Stimulated activated naive CD8-positive, alpha-beta T cell treated with anti-CD3 and anti-CD28 coated beads, Interleukin-15, amount 100 ng/mL, for 72 hours (primary cell): ENCODE measurements at regions not wholly inside any gene's neighbourhood (a gene's known extent, or its start where the extent isn't known, plus 50 kb on each side); places are given as distances from the start of the nearest gene placed in this dataset.
"Not testable (repeated sequence)": the region's sequence is repeated elsewhere in the genome, so short reads cannot be mapped to it uniquely, and the experiment has no call there.

Source experiments
- ATAC-seq: fragments of 150-1000 bp; cut with Tn5 transposase; 2 replicates; pipeline ENCODE4 v1.10.0; 2021; ENCODE audit warnings: mild to moderate bottlenecking, moderate library complexity
- DNase-seq, 2 donors: peaks; one replicate each; pipeline ENCODE4 v3.0.0; 2021 to 2022
- H3K27ac Mint-ChIP-seq, 2 donors: one replicate each; pipeline ENCODE4 v1.8.0; 2022; ENCODE audit warnings: mild to moderate bottlenecking in 2 of 2, mixed read lengths in 2 of 2, moderate library complexity in 2 of 2
- H3K27me3 Mint-ChIP-seq: one replicate; pipeline ENCODE4 v1.8.0; 2022; ENCODE audit warnings: mixed read lengths
- H3K4me1 Mint-ChIP-seq: one replicate; pipeline ENCODE4 v1.8.0; 2022; ENCODE audit warnings: mild to moderate bottlenecking, mixed read lengths
- H3K4me3 Mint-ChIP-seq, 2 donors: one replicate each; pipeline ENCODE4 v1.8.0; 2022; ENCODE audit warnings: mild to moderate bottlenecking in 2 of 2, mixed read lengths in 2 of 2, moderate library complexity in 1 of 2
- H3K9me3 Mint-ChIP-seq, 2 donors: one replicate each; pipeline ENCODE4 v1.8.0; 2022; ENCODE audit warnings: mixed read lengths in 2 of 2

- DNase-seq (no peak), ATAC-seq (no peak)
- Mint-ChIP-seq H3K9me3 (no peaks in the 10 kb centered on the region), H3K27me3 (peaks cover 36% of the 10 kb centered on the region), H3K27ac (no peak overlapping the region), H3K4me1 (no peaks in the 10 kb centered on the region), H3K4me3 (no peak overlapping the region)
These were observed 214.7 kb downstream of the EMX2 start for GRCh38 chr10:117757086-117757720.

DNA sequence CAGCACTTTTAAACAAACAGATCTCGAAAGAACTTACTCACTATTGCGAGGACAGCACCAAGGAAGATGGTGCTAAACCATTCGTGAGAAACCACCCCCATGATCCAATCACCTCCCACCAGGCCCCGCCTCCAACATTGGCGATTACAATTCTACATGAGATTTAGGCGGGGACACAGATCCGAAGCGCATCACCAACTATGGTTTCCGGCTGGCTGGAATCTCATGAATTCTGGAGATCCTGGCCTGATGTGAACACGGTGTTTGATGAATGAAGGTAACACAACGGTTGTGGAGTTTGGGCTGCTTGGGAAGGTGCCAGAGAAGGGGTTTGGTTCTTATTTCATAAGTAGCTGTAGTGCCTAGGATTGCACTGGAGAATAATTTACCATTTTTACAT, 216.7 kb downstream of the EMX2 start:
- no peaks in the 10 kb centered on the region for H3K9me3 Mint-ChIP-seq
- no peak overlapping the region for H3K4me3 Mint-ChIP-seq
- no peak for DNase-seq
- H3K4me1 Mint-ChIP-seq, result no peaks in the 10 kb centered on the region
- H3K27ac Mint-ChIP-seq, result no peak overlapping the region
- peaks cover 47% of the 10 kb centered on the region for H3K27me3 Mint-ChIP-seq
- ATAC-seq, result no peak

DNA sequence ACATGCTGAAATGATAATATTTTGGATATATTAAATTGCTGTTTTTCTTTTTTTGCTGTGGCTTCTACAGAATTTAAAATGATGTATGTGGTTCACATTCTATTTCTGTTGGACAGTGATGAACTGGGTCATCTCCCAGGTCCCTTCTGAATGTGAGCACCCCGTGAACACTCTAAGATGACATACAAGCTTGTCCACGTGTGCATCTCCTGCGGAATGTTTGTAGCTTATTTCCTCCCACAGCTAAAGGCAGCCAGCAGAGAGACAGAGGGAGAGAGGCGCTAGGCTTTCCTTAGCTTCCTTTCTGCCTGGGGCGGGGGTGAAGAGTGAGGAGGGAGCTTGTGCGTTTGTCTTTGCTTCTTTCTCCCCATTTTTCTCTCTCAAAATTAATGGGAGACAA, 219.1 kb downstream of the EMX2 start:
- no peak for DNase-seq
- Mint-ChIP-seq H3K9me3 (no peaks in the 10 kb centered on the region), H3K4me3 (no peak overlapping the region), H3K4me1 (no peaks in the 10 kb centered on the region), H3K27ac (no peak overlapping the region), H3K27me3 (peaks cover 40% of the 10 kb centered on the region)
- ATAC-seq, result no peak

- DNase-seq (no peak), ATAC-seq (no peak)
- no peaks in the 10 kb centered on the region for H3K4me1 Mint-ChIP-seq
- H3K27ac Mint-ChIP-seq, result no peak overlapping the region
- H3K4me3 Mint-ChIP-seq, result no peak overlapping the region
- peaks cover 38% of the 10 kb centered on the region for H3K27me3 Mint-ChIP-seq
- H3K9me3 Mint-ChIP-seq, result no peaks in the 10 kb centered on the region
These were observed 219.7 kb downstream of the EMX2 start for GRCh38 chr10:117762126-117762818.

DNA sequence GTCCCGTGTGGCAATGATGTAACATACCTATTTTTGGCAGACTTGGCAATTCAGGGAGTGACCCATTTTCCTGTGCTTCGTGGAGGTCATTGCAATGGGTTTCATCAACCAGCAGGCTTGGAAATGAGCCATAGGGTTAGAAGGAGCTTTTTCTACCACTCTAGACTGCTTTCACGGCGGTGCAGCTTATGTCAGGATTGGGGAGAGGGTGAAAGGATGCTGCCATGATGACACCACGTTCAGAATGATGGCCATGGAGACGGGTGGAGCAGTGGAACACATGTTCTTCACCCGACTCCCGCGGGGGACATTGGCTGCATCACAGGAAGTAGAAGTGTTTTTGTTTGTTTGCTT, 220.2 kb downstream of the EMX2 start:
- peaks cover 33% of the 10 kb centered on the region for H3K27me3 Mint-ChIP-seq
- H3K9me3 Mint-ChIP-seq, result no peaks in the 10 kb centered on the region
- ATAC-seq, result no peak
- no peak overlapping the region for H3K27ac Mint-ChIP-seq
- no peak for DNase-seq
- no peak overlapping the region for H3K4me3 Mint-ChIP-seq
- no peaks in the 10 kb centered on the region for H3K4me1 Mint-ChIP-seq

DNA sequence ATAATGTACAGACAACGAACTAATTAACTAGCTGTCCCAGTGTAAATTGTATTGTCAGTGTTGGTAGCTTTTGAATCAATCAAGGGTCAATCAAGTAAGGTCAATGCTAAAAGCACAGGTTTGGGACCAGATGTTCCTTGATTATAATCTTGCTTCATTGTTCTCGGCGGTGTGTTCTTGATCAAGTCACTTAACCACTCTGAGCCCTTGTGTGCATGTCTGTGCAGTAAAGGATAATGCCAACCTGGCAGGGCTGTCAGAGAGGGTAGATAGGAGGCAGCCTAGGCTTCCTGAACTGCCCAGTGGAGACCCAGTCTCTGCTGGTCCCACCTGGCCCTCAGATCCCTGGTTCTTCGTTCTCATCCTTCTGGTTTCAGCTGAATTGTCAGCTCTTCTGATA, 221.0 kb downstream of the EMX2 start:
- no peaks in the 10 kb centered on the region for H3K9me3 Mint-ChIP-seq
- H3K27ac Mint-ChIP-seq, result peak overlapping the region in 1 of 2 donors; percentile 37
- peaks cover 31% of the 10 kb centered on the region for H3K27me3 Mint-ChIP-seq
- DNase-seq, result no peak
- no peak overlapping the region for H3K4me3 Mint-ChIP-seq
- ATAC-seq, result no peak
- no peaks in the 10 kb centered on the region for H3K4me1 Mint-ChIP-seq

DNA sequence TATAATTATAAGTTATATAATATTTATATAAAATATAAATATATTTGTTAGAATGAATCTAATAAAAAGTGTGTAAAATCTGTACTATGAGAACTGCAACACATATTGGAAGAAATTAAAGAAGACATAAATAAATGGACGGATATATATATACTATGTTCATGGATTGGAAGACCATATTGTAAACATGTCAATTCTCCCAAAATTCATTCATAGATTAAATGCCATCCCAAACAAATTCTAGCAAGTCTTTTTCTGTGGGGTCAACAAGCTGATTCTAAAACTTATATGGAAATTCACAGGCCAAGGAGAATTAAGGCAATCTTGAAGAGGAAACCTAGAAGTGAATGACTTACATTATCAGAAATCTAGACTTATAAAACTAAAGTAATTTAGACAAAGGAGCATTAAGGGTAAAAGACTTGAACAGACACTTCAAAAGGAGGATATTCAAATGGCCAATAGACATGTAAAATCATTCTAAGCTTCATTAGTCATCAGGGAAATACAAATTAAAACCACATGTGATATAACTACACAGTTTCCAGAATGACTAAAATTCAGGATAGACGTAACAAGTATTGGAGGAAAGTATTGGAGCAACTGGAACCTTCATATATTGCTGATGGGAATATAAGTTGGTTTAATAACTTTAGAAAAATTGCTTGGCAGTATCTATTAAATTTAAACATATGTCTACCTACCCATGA, 225.9 kb downstream of the EMX2 start:
- no peak for DNase-seq
- no peak for ATAC-seq
- Mint-ChIP-seq H3K27me3 (peaks cover 20% of the 10 kb centered on the region), H3K27ac (no peak overlapping the region), H3K4me3 (no peak overlapping the region), H3K9me3 (no peaks in the 10 kb centered on the region), H3K4me1 (no peaks in the 10 kb centered on the region)

DNA sequence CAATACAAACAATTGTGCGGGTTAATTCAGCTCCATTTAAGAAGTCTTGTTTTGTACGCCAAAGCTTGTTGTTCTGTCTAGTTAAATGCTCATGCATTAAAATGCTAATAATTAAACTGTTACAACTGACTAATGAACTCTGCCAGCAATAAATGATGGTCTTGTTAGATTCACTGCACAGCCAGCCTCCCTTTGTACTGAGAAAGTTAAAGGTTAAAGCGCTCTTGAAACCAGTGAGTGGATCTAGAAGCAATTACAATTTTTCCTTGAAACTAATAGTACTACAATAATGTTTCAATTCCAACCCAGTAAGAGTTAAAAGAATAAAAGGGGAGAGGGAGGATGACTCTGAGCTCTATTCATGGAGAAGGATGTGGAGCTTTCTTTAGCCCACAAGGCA, 233.0 kb downstream of the EMX2 start:
- peaks cover 12% of the 10 kb centered on the region for H3K27me3 Mint-ChIP-seq
- no peak overlapping the region for H3K27ac Mint-ChIP-seq
- peaks cover 0 to 3% of the 10 kb centered on the region in 2 donors for H3K9me3 Mint-ChIP-seq
- ATAC-seq, result no peak
- no peak for DNase-seq
- no peaks in the 10 kb centered on the region for H3K4me1 Mint-ChIP-seq
- H3K4me3 Mint-ChIP-seq, result no peak overlapping the region

- H3K9me3 Mint-ChIP-seq, DNase-seq, H3K27ac Mint-ChIP-seq, ATAC-seq, H3K4me1 Mint-ChIP-seq, H3K27me3 Mint-ChIP-seq, H3K4me3 Mint-ChIP-seq: not testable (repeated sequence)
These were observed 234.7 kb downstream of the EMX2 start for GRCh38 chr10:117777222-117777621.

GRCh38 chr10:117778241-117778640, 235.7 kb downstream of the EMX2 start:
- Mint-ChIP-seq H3K9me3 (peaks cover 0 to 4% of the 10 kb centered on the region in 2 donors), H3K27me3 (no peaks in the 10 kb centered on the region), H3K27ac (no peak overlapping the region), H3K4me1 (no peaks in the 10 kb centered on the region), H3K4me3 (no peak overlapping the region)
- DNase-seq, result no peak
- ATAC-seq, result no peak

- DNase-seq (no peak), ATAC-seq (no peak)
- no peak overlapping the region for H3K4me3 Mint-ChIP-seq
- H3K9me3 Mint-ChIP-seq, result peaks cover 0 to 4% of the 10 kb centered on the region in 2 donors
- no peaks in the 10 kb centered on the region for H3K4me1 Mint-ChIP-seq
- H3K27ac Mint-ChIP-seq, result no peak overlapping the region
- H3K27me3 Mint-ChIP-seq, result no peaks in the 10 kb centered on the region
These were observed 237.9 kb downstream of the EMX2 start for GRCh38 chr10:117780411-117780810.

- Mint-ChIP-seq H3K27me3 (no peaks in the 10 kb centered on the region), H3K4me1 (no peaks in the 10 kb centered on the region), H3K4me3 (no peak overlapping the region), H3K27ac (peak overlapping the region in 1 of 2 donors; percentile 23), H3K9me3 (peaks cover 0 to 4% of the 10 kb centered on the region in 2 donors)
- DNase-seq, result no peak
- no peak for ATAC-seq
These were observed 238.8 kb downstream of the EMX2 start for GRCh38 chr10:117781216-117781831.

GRCh38 chr10:117782276-117782675, 239.7 kb downstream of the EMX2 start:
- DNase-seq (no peak), ATAC-seq (no peak)
- no peak overlapping the region for H3K27ac Mint-ChIP-seq
- peaks cover 0 to 4% of the 10 kb centered on the region in 2 donors for H3K9me3 Mint-ChIP-seq
- H3K4me1 Mint-ChIP-seq, result no peaks in the 10 kb centered on the region
- no peak overlapping the region for H3K4me3 Mint-ChIP-seq
- no peaks in the 10 kb centered on the region for H3K27me3 Mint-ChIP-seq

- Mint-ChIP-seq H3K4me3 (no peak overlapping the region), H3K4me1 (no peaks in the 10 kb centered on the region), H3K27me3 (no peaks in the 10 kb centered on the region), H3K27ac (no peak overlapping the region), H3K9me3 (peaks cover 0 to 4% of the 10 kb centered on the region in 2 donors)
- no peak for DNase-seq
- ATAC-seq, result no peak
These were observed 241.3 kb downstream of the EMX2 start for GRCh38 chr10:117783698-117784395.

- H3K27me3 Mint-ChIP-seq, result no peaks in the 10 kb centered on the region
- H3K27ac Mint-ChIP-seq, result no peak overlapping the region
- peaks cover 0 to 4% of the 10 kb centered on the region in 2 donors for H3K9me3 Mint-ChIP-seq
- no peak for ATAC-seq
- H3K4me3 Mint-ChIP-seq, result no peak overlapping the region
- DNase-seq, result no peak
- no peaks in the 10 kb centered on the region for H3K4me1 Mint-ChIP-seq
These were observed 242.2 kb downstream of the EMX2 start for GRCh38 chr10:117784776-117785175.
